ENCODE measurements at regions not wholly inside any gene's neighbourhood (a gene's known extent, or its start where the extent isn't known, plus 50 kb on each side); places are given as distances from the start of the nearest gene placed in this dataset.

GRCh38 chr1:58201492-58202106 is 344.9 kb downstream of the OMA1 start (continued):
- TF ChIP-seq TAF1 (IDR thresholded peaks at IDR 0.05; ENCODE audit: control insufficient read depth, extremely low read depth, insufficient read depth, low read length, severe bottlenecking) (no peak), ZNF24 (IDR thresholded peaks at IDR 0.05) (no peak), ZNF586 (CRISPR knock-in tag; conservative IDR thresholded peaks at IDR 0.05) (no peak)

- FAIRE-seq = no peak
- POLR2A ChIA-PET = interaction anchor here (0.6 kb wide), 1 partner anchor 1537 kb away, joined by 4 read pairs; no protein-coding TSS in a partner anchor
Observed at GRCh38 chr1:58200437-58200836, 346.1 kb downstream of the OMA1 start.

More at GRCh38 chr1:58200437-58200836, 346.1 kb downstream of the OMA1 start:
- BruUV-seq (replicated peaks) = no TSS peak
- Histone ChIP-seq H3K4me3 (no peak overlapping the region), H3K4me1 (replicated peaks in 1 of 2; ENCODE audit: control insufficient read depth in 2 of 2, insufficient read depth in 2 of 2, low read length in 2 of 2) (no peaks in the 10 kb centered on the region), H3K27me3 (ENCODE audit: control insufficient read depth in 2 of 2, insufficient read depth in 2 of 2, low read length in 2 of 2) (no peaks in the 10 kb centered on the region), H3K4me2 (ENCODE audit: insufficient read depth, low read length) (no peak overlapping the region), H2AFZ (ENCODE audit: low read depth, low read length) (no peak overlapping the region), H3K9ac (ENCODE audit: insufficient read depth in 1 of 2, low read depth in 2 of 2, low read length in 2 of 2) (no peak overlapping the region), H3K27ac (ENCODE audit: extremely low read depth, low read depth, low read length) (no peak overlapping the region), H3K36me3 (ENCODE audit: control insufficient read depth, insufficient read depth, low read length) (no peaks in the 10 kb centered on the region), H3K79me2 (ENCODE audit: control insufficient read depth, insufficient read depth, low read length) (no peaks in the 10 kb centered on the region), H4K20me1 (replicated peaks; ENCODE audit: control insufficient read depth, insufficient read depth, low read length) (no peaks in the 10 kb centered on the region), H3K9me1 (ENCODE audit: control insufficient read depth, insufficient read depth, low read length) (no peaks in the 10 kb centered on the region), H3K9me3 (replicated peaks; ENCODE audit: control insufficient read depth, insufficient read depth, low read depth, low read length) (no peaks in the 10 kb centered on the region)
- CTCF ChIA-PET (ENCODE audit: low intra/inter-chr PET ratio) = no interaction called here
- no peak for DNase-seq (ENCODE audit: extremely low read depth in 1 of 4, low spot score in 3 of 4)
- intact Hi-C loops (cut with micrococcal nuclease) (no loop called here), in situ Hi-C loops (cut with MboI) (no loop called here)
- TF ChIP-seq WHSC1 (IDR thresholded peaks at IDR 0.05; ENCODE audit: low read length) (no peak), ZNF655 (CRISPR knock-in tag; IDR thresholded peaks at IDR 0.05) (no peak), THRB (CRISPR knock-in tag; conservative IDR thresholded peaks at IDR 0.05) (no peak), BRF2 (IDR thresholded peaks at IDR 0.05; ENCODE audit: borderline replicate concordance, insufficient read depth, insufficient read length) (no peak), CBX1 (IDR thresholded peaks at IDR 0.05; ENCODE audit: low read depth) (no peak), SOX6 (IDR thresholded peaks at IDR 0.05) (no peak), GTF2F1 (IDR thresholded peaks at IDR 0.05; ENCODE audit: low read depth, low read length) (no peak), FOSL1 (tag; conservative IDR thresholded peaks at IDR 0.05) (no peak), MAFK (IDR thresholded peaks at IDR 0.05; ENCODE audit: low read length) (peak; percentile 52; the same call in 1 of the 2 replicates), NR3C1 (CRISPR knock-in tag; IDR thresholded peaks at IDR 0.05) (no peak), MAFF (IDR thresholded peaks at IDR 0.05; ENCODE audit: low read length) (peak; percentile 40), KDM1A (IDR thresholded peaks at IDR 0.05) (no peak), ZNF316 (IDR thresholded peaks at IDR 0.05) (peak; percentile 24; the same call in 1 of the 2 replicates)
- no peak for ATAC-seq

Data from K562 (cell line).